ENCODE measurements at regions not wholly inside any gene's neighbourhood (a gene's known extent, or its start where the extent isn't known, plus 50 kb on each side); places are given as distances from the start of the nearest gene placed in this dataset.

GRCh38 chr1:193807208-193807607 is 620.8 kb upstream of the B3GALT2 start:
- ChIA-PET POLR2A (no interaction called here), CTCF (interaction anchor here (2.3 kb wide), 1 partner anchor 10 kb away, joined by 9 read pairs; no protein-coding TSS in a partner anchor)
- no peak for DNase-seq (ENCODE audit: extremely low spot score)
- TF ChIP-seq CTCF (IDR thresholded peaks at IDR 0.05; ENCODE audit: control extremely low read depth, extremely low read depth, low read depth, missing control alignments): no peak

- ChIA-PET POLR2A (no interaction called here), CTCF (interaction anchor here (2.3 kb wide), 1 partner anchor 11 kb away, joined by 9 read pairs; no protein-coding TSS in a partner anchor)
- no peak for DNase-seq (ENCODE audit: extremely low spot score)
- TF ChIP-seq CTCF (IDR thresholded peaks at IDR 0.05; ENCODE audit: control extremely low read depth, extremely low read depth, low read depth, missing control alignments): no peak
Measured at GRCh38 chr1:193806079-193807048, 620.0 kb upstream of the B3GALT2 start.

- POLR2A ChIA-PET: no interaction called here
- TF ChIP-seq CTCF (IDR thresholded peaks at IDR 0.05; ENCODE audit: control extremely low read depth, extremely low read depth, low read depth, missing control alignments): no peak
- DNase-seq (ENCODE audit: extremely low spot score): no peak
- CTCF ChIA-PET: no interaction called here
Measured at GRCh38 chr1:193799948-193800690, 613.7 kb upstream of the B3GALT2 start.

- no peak for TF ChIP-seq CTCF (IDR thresholded peaks at IDR 0.05; ENCODE audit: control extremely low read depth, extremely low read depth, low read depth, missing control alignments)
- no peak for DNase-seq (ENCODE audit: extremely low spot score)
- CTCF ChIA-PET: no interaction called here
- POLR2A ChIA-PET: no interaction called here
Measured at GRCh38 chr1:193799371-193799770, 613.0 kb upstream of the B3GALT2 start.

- TF ChIP-seq CTCF (IDR thresholded peaks at IDR 0.05; ENCODE audit: control extremely low read depth, extremely low read depth, low read depth, missing control alignments): no peak
- CTCF ChIA-PET: no interaction called here
- POLR2A ChIA-PET: no interaction called here
- DNase-seq (ENCODE audit: extremely low spot score): no peak
Measured at GRCh38 chr1:193794239-193794638, 607.8 kb upstream of the B3GALT2 start.

- no peak for DNase-seq (ENCODE audit: extremely low spot score)
- POLR2A ChIA-PET: no interaction called here
- CTCF ChIA-PET: no interaction called here
- TF ChIP-seq CTCF (IDR thresholded peaks at IDR 0.05; ENCODE audit: control extremely low read depth, extremely low read depth, low read depth, missing control alignments): no peak
Measured at GRCh38 chr1:193791746-193792145, 605.3 kb upstream of the B3GALT2 start.

All from GM10248 (cell line).